Parathyroid adenoma (tissue), 2 donors: ENCODE measurements at regions not wholly inside any gene's neighbourhood (a gene's known extent, or its start where the extent isn't known, plus 50 kb on each side); places are given as distances from the start of the nearest gene placed in this dataset.

Source experiments
- H2AFZ ChIP-seq: fragments of 300-600 bp; sonication (generic); one replicate; pipeline ENCODE4 v1.7.0; 2017; ENCODE audit warnings: antibody characterized with exemption, mild to moderate bottlenecking
- H3K27ac ChIP-seq: fragments of 300-600 bp; sonication (generic); one replicate; pipeline ENCODE4 v1.7.0; 2017
- H3K27me3 ChIP-seq: fragments of 300-600 bp; sonication (generic); one replicate; pipeline ENCODE4 v1.7.0; 2017; ENCODE audit warnings: low read length; ENCODE audit not compliant: control insufficient read depth, insufficient read depth
- H3K36me3 ChIP-seq: fragments of 300-600 bp; sonication (generic); one replicate; pipeline ENCODE4 v1.7.0; 2017; ENCODE audit warnings: low read length; ENCODE audit not compliant: control insufficient read depth, insufficient read depth
- H3K4me1 ChIP-seq: fragments of 300-600 bp; sonication (generic); one replicate; pipeline ENCODE4 v1.7.0; 2017; ENCODE audit warnings: control low read depth
- H3K4me2 ChIP-seq: fragments of 300-600 bp; sonication (generic); one replicate; pipeline ENCODE4 v1.7.0; 2017; ENCODE audit warnings: low read length
- H3K4me3 ChIP-seq: fragments of 300-600 bp; sonication (generic); one replicate; pipeline ENCODE4 v1.7.0; 2017; ENCODE audit warnings: low read depth, low read length
- H3K79me2 ChIP-seq: fragments of 300-600 bp; sonication (generic); one replicate; pipeline ENCODE4 v1.7.0; 2017; ENCODE audit warnings: control low read depth
- H3K9ac ChIP-seq: fragments of 300-600 bp; sonication (generic); one replicate; pipeline ENCODE4 v1.7.0; 2017; ENCODE audit warnings: mild to moderate bottlenecking
- H3K9me3 ChIP-seq: fragments of 300-600 bp; sonication (generic); one replicate; pipeline ENCODE4 v1.7.0; 2017; ENCODE audit warnings: low read length; ENCODE audit not compliant: control insufficient read depth
- TF ChIP-seq, protein P1 (sequence below): fragments of 300-600 bp; sonication (generic); IDR thresholded peaks from one replicate; pipeline ENCODE4 v1.7.0; 2017; ENCODE audit warnings: antibody characterized with exemption, mild to moderate bottlenecking
- donor health status: primary hyperparathyroidism.

- no peaks in the 10 kb centered on the region for H3K79me2 ChIP-seq
- peaks cover 5% of the 10 kb centered on the region for H3K4me1 ChIP-seq
- TF ChIP-seq, protein P1, sequence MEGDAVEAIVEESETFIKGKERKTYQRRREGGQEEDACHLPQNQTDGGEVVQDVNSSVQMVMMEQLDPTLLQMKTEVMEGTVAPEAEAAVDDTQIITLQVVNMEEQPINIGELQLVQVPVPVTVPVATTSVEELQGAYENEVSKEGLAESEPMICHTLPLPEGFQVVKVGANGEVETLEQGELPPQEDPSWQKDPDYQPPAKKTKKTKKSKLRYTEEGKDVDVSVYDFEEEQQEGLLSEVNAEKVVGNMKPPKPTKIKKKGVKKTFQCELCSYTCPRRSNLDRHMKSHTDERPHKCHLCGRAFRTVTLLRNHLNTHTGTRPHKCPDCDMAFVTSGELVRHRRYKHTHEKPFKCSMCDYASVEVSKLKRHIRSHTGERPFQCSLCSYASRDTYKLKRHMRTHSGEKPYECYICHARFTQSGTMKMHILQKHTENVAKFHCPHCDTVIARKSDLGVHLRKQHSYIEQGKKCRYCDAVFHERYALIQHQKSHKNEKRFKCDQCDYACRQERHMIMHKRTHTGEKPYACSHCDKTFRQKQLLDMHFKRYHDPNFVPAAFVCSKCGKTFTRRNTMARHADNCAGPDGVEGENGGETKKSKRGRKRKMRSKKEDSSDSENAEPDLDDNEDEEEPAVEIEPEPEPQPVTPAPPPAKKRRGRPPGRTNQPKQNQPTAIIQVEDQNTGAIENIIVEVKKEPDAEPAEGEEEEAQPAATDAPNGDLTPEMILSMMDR = no peak
- H3K9me3 ChIP-seq = no peaks in the 10 kb centered on the region
- no peaks in the 10 kb centered on the region for H3K27me3 ChIP-seq
- H3K9ac ChIP-seq = no peak overlapping the region
- no peak overlapping the region for H2AFZ ChIP-seq
- H3K27ac ChIP-seq = no peak overlapping the region
- no peak overlapping the region for H3K4me3 ChIP-seq
- H3K36me3 ChIP-seq = no peaks in the 10 kb centered on the region
- H3K4me2 ChIP-seq = no peak overlapping the region
Observed at GRCh38 chr2:215712871-215713790, 277.3 kb upstream of the FN1 start.

DNA sequence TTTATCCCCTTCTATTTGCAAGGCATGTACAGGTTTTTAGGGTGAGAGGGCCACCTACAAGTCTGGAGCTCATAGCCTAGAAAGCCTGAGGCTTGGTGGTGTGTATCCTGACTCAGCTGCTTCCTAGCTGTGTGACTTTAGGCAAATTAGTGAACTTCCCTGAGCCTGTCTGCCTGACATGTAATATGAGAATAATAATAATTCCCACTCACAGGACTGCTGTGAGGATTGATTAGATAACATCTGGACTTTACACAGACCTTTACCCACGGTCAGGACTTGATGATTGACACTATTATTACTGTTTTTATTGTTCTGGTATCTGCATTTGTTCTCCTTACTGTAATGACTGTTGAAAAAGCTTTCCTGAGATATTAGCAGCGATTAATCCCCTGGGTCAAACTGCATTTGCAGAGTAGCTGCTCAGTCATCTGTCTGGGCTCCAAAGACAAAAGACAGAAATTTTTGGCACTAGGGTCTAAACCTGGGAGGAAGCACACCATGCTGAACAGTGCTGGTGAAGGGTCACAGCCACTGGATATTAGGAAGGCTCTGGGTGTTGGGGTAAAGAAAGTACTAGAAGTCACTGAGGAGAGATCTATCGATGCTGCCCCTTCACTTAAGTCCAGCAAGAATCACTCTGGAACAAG, 276.5 kb upstream of the FN1 start:
- no peaks in the 10 kb centered on the region for H3K9me3 ChIP-seq
- no peak overlapping the region for H3K9ac ChIP-seq
- no peak overlapping the region for H3K4me2 ChIP-seq
- no peaks in the 10 kb centered on the region for H3K4me1 ChIP-seq
- H3K79me2 ChIP-seq = no peaks in the 10 kb centered on the region
- no peak overlapping the region for H2AFZ ChIP-seq
- TF ChIP-seq, protein P1 = no peak
- no peaks in the 10 kb centered on the region for H3K36me3 ChIP-seq
- H3K27ac ChIP-seq = no peak overlapping the region
- no peaks in the 10 kb centered on the region for H3K27me3 ChIP-seq
- no peak overlapping the region for H3K4me3 ChIP-seq

GRCh38 chr2:215711471-215712034, 275.7 kb upstream of the FN1 start:
- H3K27ac ChIP-seq = no peak overlapping the region
- peak overlapping the region; percentile 32 for H2AFZ ChIP-seq
- no peaks in the 10 kb centered on the region for H3K79me2 ChIP-seq
- H3K36me3 ChIP-seq = no peaks in the 10 kb centered on the region
- no peak overlapping the region for H3K9ac ChIP-seq
- no peaks in the 10 kb centered on the region for H3K9me3 ChIP-seq
- TF ChIP-seq, protein P1 = no peak
- H3K4me3 ChIP-seq = no peak overlapping the region
- H3K4me2 ChIP-seq = no peak overlapping the region
- H3K27me3 ChIP-seq = no peaks in the 10 kb centered on the region
- H3K4me1 ChIP-seq = no peaks in the 10 kb centered on the region

DNA sequence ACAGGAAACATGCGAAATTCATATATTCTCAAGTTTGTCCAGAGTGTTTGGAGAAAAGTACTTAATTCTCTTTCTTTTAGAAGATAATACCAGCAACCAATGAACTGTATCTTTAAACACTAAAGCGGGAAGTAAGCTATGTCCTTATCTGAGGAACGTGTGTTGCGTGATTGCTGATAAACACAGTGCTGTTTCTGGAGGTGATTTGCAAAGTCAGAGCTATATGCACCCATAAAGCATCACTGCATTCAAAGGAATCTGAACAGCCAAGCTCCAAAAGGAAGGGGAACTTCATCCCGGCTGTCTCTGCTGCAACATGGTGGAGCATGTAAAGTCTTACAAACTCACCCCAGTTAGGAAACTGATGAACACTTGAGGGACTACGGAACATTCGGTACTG, 271.7 kb upstream of the FN1 start:
- Histone ChIP-seq H3K9me3 (no peaks in the 10 kb centered on the region), H2AFZ (no peak overlapping the region), H3K4me3 (no peak overlapping the region), H3K36me3 (no peaks in the 10 kb centered on the region), H3K27me3 (no peaks in the 10 kb centered on the region), H3K4me1 (no peaks in the 10 kb centered on the region), H3K9ac (no peak overlapping the region), H3K4me2 (no peak overlapping the region), H3K27ac (no peak overlapping the region), H3K79me2 (no peaks in the 10 kb centered on the region)
- TF ChIP-seq, protein P1 = no peak
